EH (cell line): ENCODE measurements at regions not wholly inside any gene's neighbourhood (a gene's known extent, or its start where the extent isn't known, plus 50 kb on each side); places are given as distances from the start of the nearest gene placed in this dataset.
A peak's percentile ranks its signal among the peaks of the same experiment; 100 is the strongest.

Experiments used
- DNase-seq: peaks from one replicate; pipeline ENCODE4 v3.0.0-alpha.2; 2015; ENCODE audit warnings: low read depth

GRCh38 chr4:184575306-184575705, 73.9 kb downstream of the CASP3 start:
- no peak for DNase-seq

GRCh38 chr4:184574861-184575260, 74.4 kb downstream of the CASP3 start:
- DNase-seq: no peak

- peak; percentile 65 for DNase-seq
Observed at GRCh38 chr4:184573701-184574100, 75.5 kb downstream of the CASP3 start.

GRCh38 chr4:184568770-184569169, 80.5 kb downstream of the CASP3 start:
- DNase-seq: no peak

GRCh38 chr4:184563621-184564020, 85.6 kb downstream of the CASP3 start:
- no peak for DNase-seq

GRCh38 chr4:184558996-184559395, 84.6 kb upstream of the IRF2 start:
- DNase-seq: no peak

GRCh38 chr4:184553891-184554290, 79.5 kb upstream of the IRF2 start:
- no peak for DNase-seq

- no peak for DNase-seq
Observed at GRCh38 chr4:184550476-184550875, 76.1 kb upstream of the IRF2 start.

GRCh38 chr4:184548648-184549341, 74.4 kb upstream of the IRF2 start:
- DNase-seq: no peak

- no peak for DNase-seq
Observed at GRCh38 chr4:184548316-184548647, 73.9 kb upstream of the IRF2 start.

GRCh38 chr4:184544788-184545409, 70.5 kb upstream of the IRF2 start:
- DNase-seq: peak; percentile 34

- DNase-seq: no peak
Observed at GRCh38 chr4:184541907-184542306, 67.6 kb upstream of the IRF2 start.

- no peak for DNase-seq
Observed at GRCh38 chr4:184540307-184540706, 66.0 kb upstream of the IRF2 start.

- peak; percentile 90 for DNase-seq
Observed at GRCh38 chr4:184538023-184538599, 63.8 kb upstream of the IRF2 start.

GRCh38 chr4:184537269-184538022, 63.1 kb upstream of the IRF2 start:
- DNase-seq: peak; percentile 96

- no peak for DNase-seq
Observed at GRCh38 chr4:184536881-184537248, 62.5 kb upstream of the IRF2 start.

- peak; percentile 29 for DNase-seq
Observed at GRCh38 chr4:184536065-184536880, 61.9 kb upstream of the IRF2 start.

- peak; percentile 85 for DNase-seq
Observed at GRCh38 chr4:184534511-184535391, 60.4 kb upstream of the IRF2 start.

- no peak for DNase-seq
Observed at GRCh38 chr4:184533908-184534307, 59.6 kb upstream of the IRF2 start.

- no peak for DNase-seq
Observed at GRCh38 chr4:184531008-184531407, 56.7 kb upstream of the IRF2 start.

GRCh38 chr4:184529283-184529682, 54.9 kb upstream of the IRF2 start:
- peak; percentile 4 for DNase-seq
